ENCODE measurements at regions not wholly inside any gene's neighbourhood (a gene's known extent, or its start where the extent isn't known, plus 50 kb on each side); places are given as distances from the start of the nearest gene placed in this dataset.
"Not testable (repeated sequence)": the region's sequence is repeated elsewhere in the genome, so short reads cannot be mapped to it uniquely, and the experiment has no call there.

- Mint-ChIP-seq H3K27me3 (no peaks in the 10 kb centered on the region), H3K27ac (no peak overlapping the region), H3K9me3 (peaks cover 25% of the 10 kb centered on the region), H3K4me1 (peaks cover 15% of the 10 kb centered on the region), H3K4me3 (no peak overlapping the region), H3K36me3 (peaks cover 4% of the 10 kb centered on the region)
- ATAC-seq (ENCODE audit: low read depth) (no peak), DNase-seq (ENCODE audit: low spot score in 2 of 2) (no peak)
These were observed 134.5 kb upstream of the RMP24 start for GRCh38 chr18:35837922-35838496.

- ATAC-seq (ENCODE audit: low read depth): no peak
- DNase-seq (ENCODE audit: low spot score in 2 of 2): no peak
- Mint-ChIP-seq H3K27me3 (peaks cover 10% of the 10 kb centered on the region), H3K4me3 (no peak overlapping the region), H3K36me3 (peaks cover 4% of the 10 kb centered on the region), H3K4me1 (peaks cover 6% of the 10 kb centered on the region), H3K9me3 (peaks cover 22% of the 10 kb centered on the region), H3K27ac (no peak overlapping the region)
These were observed 131.2 kb upstream of the RMP24 start for GRCh38 chr18:35841283-35841682.

GRCh38 chr18:35842536-35842935 is 129.9 kb upstream of the RMP24 start:
- ATAC-seq (ENCODE audit: low read depth) (no peak), DNase-seq (ENCODE audit: low spot score in 2 of 2) (no peak)
- Mint-ChIP-seq H3K27me3 (peaks cover 10% of the 10 kb centered on the region), H3K36me3 (peaks cover 4% of the 10 kb centered on the region), H3K27ac (no peak overlapping the region), H3K4me3 (no peak overlapping the region), H3K9me3 (peaks cover 22% of the 10 kb centered on the region), H3K4me1 (peaks cover 4% of the 10 kb centered on the region)

GRCh38 chr18:35848321-35848720 is 124.2 kb upstream of the RMP24 start:
- not testable (repeated sequence) for DNase-seq (ENCODE audit: low spot score in 2 of 2); H3K4me1 Mint-ChIP-seq

DNA sequence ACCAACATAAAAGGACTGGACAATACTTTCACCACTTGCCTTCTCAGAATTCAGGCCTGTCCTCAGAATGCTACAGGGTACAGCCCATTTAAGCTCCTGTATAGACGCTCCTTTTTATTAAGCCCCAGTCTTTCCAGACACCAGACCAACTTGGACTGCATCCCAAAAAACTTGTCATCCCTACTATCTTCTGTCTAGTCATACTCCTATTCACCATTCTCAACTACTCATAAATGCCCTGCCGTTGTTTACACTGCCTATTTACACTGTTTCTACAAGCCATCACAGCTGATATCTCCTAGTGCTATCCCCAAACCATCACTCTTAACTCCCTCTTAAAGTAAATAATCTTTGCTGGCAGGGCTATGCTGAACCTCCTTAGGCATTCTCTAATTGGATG is 123.2 kb upstream of the RMP24 start:
- not testable (repeated sequence) for DNase-seq (ENCODE audit: low spot score in 2 of 2); ATAC-seq (ENCODE audit: low read depth); H3K4me1 Mint-ChIP-seq; H3K4me3 Mint-ChIP-seq; H3K27ac Mint-ChIP-seq; H3K36me3 Mint-ChIP-seq; H3K9me3 Mint-ChIP-seq
- H3K27me3 Mint-ChIP-seq: peaks cover 12% of the 10 kb centered on the region

More at GRCh38 chr18:35848321-35848720, 124.2 kb upstream of the RMP24 start:
- not testable (repeated sequence) for ATAC-seq (ENCODE audit: low read depth); H3K27ac Mint-ChIP-seq; H3K36me3 Mint-ChIP-seq; H3K4me3 Mint-ChIP-seq; H3K9me3 Mint-ChIP-seq
- H3K27me3 Mint-ChIP-seq: peaks cover 12% of the 10 kb centered on the region

DNA sequence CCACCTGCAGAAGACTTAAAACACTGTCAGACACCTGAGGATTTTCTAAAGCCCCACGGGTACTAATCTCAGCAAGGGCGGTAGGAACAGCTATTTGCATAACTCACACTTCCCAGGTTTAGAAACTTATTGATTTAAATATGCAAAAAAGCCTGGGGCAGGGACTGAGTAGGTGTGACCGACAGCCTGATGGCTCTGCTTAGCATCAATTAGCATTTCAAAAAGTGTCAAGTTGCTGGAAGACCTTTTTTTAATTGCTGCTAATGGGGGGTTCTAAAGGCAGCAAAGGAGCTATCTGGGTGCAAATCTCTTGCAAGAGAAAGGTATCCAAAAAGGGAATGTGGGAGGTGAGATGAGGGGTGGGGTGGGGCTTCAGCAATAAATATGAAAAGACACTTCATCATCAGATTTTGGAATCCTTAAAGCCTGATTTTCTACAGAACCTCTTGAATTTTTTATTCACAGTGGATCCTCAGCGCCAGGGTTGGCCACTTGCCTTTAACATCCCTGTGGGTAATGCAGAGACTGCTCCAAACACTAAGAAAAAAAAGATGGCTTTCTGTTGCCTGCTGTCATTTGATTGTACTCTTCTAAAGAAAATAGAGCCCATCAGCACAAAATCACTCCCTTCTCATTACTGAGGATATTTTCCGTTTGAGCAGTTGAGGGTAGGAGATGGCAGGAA is 121.1 kb upstream of the RMP24 start:
- DNase-seq (ENCODE audit: low spot score in 2 of 2): no peak
- no peak for ATAC-seq (ENCODE audit: low read depth)
- Mint-ChIP-seq H3K4me1 (no peaks in the 10 kb centered on the region), H3K4me3 (no peak overlapping the region), H3K27me3 (peaks cover 7% of the 10 kb centered on the region), H3K36me3 (peaks cover 2% of the 10 kb centered on the region), H3K27ac (no peak overlapping the region), H3K9me3 (peaks cover 4% of the 10 kb centered on the region)

DNA sequence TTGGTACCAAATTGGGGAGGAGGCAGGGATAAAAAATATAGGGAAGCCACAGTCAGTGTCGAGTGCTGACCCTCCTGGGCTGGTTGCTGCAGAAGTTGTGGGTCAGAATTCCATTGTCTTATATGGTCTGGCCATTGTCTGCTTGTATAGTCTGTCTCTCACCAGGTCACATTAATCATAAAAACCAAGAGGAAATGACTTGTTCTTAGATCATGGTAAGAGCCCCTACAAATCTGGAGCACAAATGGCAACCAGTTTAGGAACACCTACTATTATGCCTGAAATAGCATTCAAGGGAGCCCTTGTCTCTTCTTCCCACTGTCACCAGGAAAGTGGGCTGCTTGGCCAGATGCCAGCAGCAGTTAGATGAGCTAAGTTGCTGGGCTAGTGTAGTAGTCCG is 119.7 kb upstream of the RMP24 start:
- Mint-ChIP-seq H3K9me3 (peaks cover 4% of the 10 kb centered on the region), H3K27me3 (peaks cover 7% of the 10 kb centered on the region), H3K4me3 (no peak overlapping the region), H3K27ac (no peak overlapping the region), H3K36me3 (peaks cover 2% of the 10 kb centered on the region), H3K4me1 (no peaks in the 10 kb centered on the region)
- DNase-seq (ENCODE audit: low spot score in 2 of 2): no peak
- ATAC-seq (ENCODE audit: low read depth): no peak

GRCh38 chr18:35854095-35854494 is 118.4 kb upstream of the RMP24 start:
- Mint-ChIP-seq H3K36me3 (peaks cover 2% of the 10 kb centered on the region), H3K4me3 (no peak overlapping the region), H3K4me1 (no peaks in the 10 kb centered on the region), H3K27me3 (peaks cover 7% of the 10 kb centered on the region), H3K27ac (no peak overlapping the region), H3K9me3 (peaks cover 4% of the 10 kb centered on the region)
- no peak for DNase-seq (ENCODE audit: low spot score in 2 of 2)
- ATAC-seq (ENCODE audit: low read depth): no peak

DNA sequence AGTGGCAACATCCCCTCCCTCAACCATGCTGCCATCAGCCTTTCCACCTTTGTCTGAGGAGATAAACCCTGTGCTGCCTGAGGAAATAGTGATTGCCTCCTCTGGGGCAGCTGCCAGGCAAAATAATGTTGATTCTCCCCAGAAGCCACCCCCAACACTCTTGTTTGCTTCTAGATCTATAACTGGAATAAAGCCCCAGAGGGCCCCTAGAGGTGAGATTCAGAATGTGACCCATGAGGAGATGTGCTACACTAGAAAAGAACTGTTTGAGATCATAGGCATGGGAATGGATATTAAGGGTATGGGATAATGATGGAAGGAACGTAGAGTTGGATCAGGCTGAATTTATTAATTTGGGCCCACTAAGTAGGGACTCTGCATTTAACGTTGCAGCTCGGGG is 116.3 kb upstream of the RMP24 start:
- DNase-seq (ENCODE audit: low spot score in 2 of 2): no peak
- Mint-ChIP-seq H3K27ac (no peak overlapping the region), H3K36me3 (peaks cover 2% of the 10 kb centered on the region)

DNA sequence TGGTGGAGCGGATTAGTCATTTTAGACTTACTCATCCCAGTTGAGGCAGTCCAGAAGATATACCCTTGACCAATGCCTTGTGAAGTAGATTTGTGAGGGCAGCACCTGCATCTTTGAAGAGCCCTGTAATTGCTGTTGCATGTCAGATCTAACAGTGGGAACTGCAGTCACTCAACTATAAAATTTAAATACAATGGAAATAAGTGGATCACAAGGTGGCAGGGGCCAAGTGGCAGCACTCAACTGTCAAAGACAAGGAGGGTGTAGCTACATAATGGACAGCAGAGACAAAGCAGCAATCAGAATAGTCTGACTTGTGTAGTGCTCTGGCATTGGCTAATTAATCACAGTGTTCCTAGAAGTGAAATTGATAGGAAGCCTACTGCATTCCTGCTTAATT is 115.8 kb upstream of the RMP24 start:
- H3K27ac Mint-ChIP-seq; H3K4me1 Mint-ChIP-seq; H3K36me3 Mint-ChIP-seq; H3K9me3 Mint-ChIP-seq; DNase-seq (ENCODE audit: low spot score in 2 of 2); H3K4me3 Mint-ChIP-seq; H3K27me3 Mint-ChIP-seq; ATAC-seq (ENCODE audit: low read depth): not testable (repeated sequence)

More for the DNA sequence above, 116.3 kb upstream of the RMP24 start:
- Mint-ChIP-seq H3K9me3 (peaks cover 4% of the 10 kb centered on the region), H3K4me1 (no peaks in the 10 kb centered on the region), H3K27me3 (peaks cover 7% of the 10 kb centered on the region), H3K4me3 (no peak overlapping the region)
- ATAC-seq (ENCODE audit: low read depth): no peak

GRCh38 chr18:35857581-35857980 is 114.9 kb upstream of the RMP24 start:
- not testable (repeated sequence) for H3K4me3 Mint-ChIP-seq; H3K36me3 Mint-ChIP-seq; H3K27ac Mint-ChIP-seq; DNase-seq (ENCODE audit: low spot score in 2 of 2); ATAC-seq (ENCODE audit: low read depth); H3K9me3 Mint-ChIP-seq; H3K27me3 Mint-ChIP-seq; H3K4me1 Mint-ChIP-seq

- DNase-seq (ENCODE audit: low spot score in 2 of 2) (no peak), ATAC-seq (ENCODE audit: low read depth) (no peak)
- Mint-ChIP-seq H3K36me3 (no peaks in the 10 kb centered on the region), H3K4me3 (no peak overlapping the region), H3K4me1 (peaks cover 4% of the 10 kb centered on the region), H3K27ac (no peak overlapping the region), H3K27me3 (no peaks in the 10 kb centered on the region), H3K9me3 (no peaks in the 10 kb centered on the region)
These were observed 110.9 kb upstream of the RMP24 start for GRCh38 chr18:35861367-35862118.

- Mint-ChIP-seq H3K9me3 (no peaks in the 10 kb centered on the region), H3K27ac (no peak overlapping the region), H3K27me3 (no peaks in the 10 kb centered on the region), H3K36me3 (no peaks in the 10 kb centered on the region), H3K4me1 (peaks cover 4% of the 10 kb centered on the region), H3K4me3 (no peak overlapping the region)
- DNase-seq (ENCODE audit: low spot score in 2 of 2) (no peak), ATAC-seq (ENCODE audit: low read depth) (no peak)
These were observed 110.3 kb upstream of the RMP24 start for GRCh38 chr18:35862119-35862640.

GRCh38 chr18:35864916-35865315 is 107.6 kb upstream of the RMP24 start:
- no peaks in the 10 kb centered on the region for H3K36me3 Mint-ChIP-seq
- H3K27ac Mint-ChIP-seq: no peak overlapping the region
- DNase-seq (ENCODE audit: low spot score in 2 of 2) (no peak), ATAC-seq (ENCODE audit: low read depth) (no peak)
- no peaks in the 10 kb centered on the region for H3K9me3 Mint-ChIP-seq
- no peak overlapping the region for H3K4me3 Mint-ChIP-seq
- no peaks in the 10 kb centered on the region for H3K27me3 Mint-ChIP-seq
- peaks cover 4% of the 10 kb centered on the region for H3K4me1 Mint-ChIP-seq

Data from memory B cell (primary cell).